ENCODE measurements at regions not wholly inside any gene's neighbourhood (a gene's known extent, or its start where the extent isn't known, plus 50 kb on each side); places are given as distances from the start of the nearest gene placed in this dataset.

GRCh38 chr3:124453189-124453588 is 277.1 kb upstream of the UMPS start:
- no peak for DNase-seq

- no peak for DNase-seq
Measured at GRCh38 chr3:124455891-124456290, 274.4 kb upstream of the UMPS start.

- DNase-seq, result no peak
Measured at GRCh38 chr3:124456506-124456905, 273.7 kb upstream of the UMPS start.

- no peak for DNase-seq
Measured at GRCh38 chr3:124459678-124460077, 270.6 kb upstream of the UMPS start.

GRCh38 chr3:124461126-124461525 is 269.1 kb upstream of the UMPS start:
- no peak for DNase-seq

GRCh38 chr3:124461838-124462632 is 268.2 kb upstream of the UMPS start:
- no peak for DNase-seq

- DNase-seq, result no peak
Measured at GRCh38 chr3:124463234-124463633, 267.0 kb upstream of the UMPS start.

GRCh38 chr3:124467980-124468902 is 262.0 kb upstream of the UMPS start:
- DNase-seq, result peak; percentile 27 to 29

- no peak for DNase-seq
Measured at GRCh38 chr3:124469555-124469954, 260.7 kb upstream of the UMPS start.

GRCh38 chr3:124478830-124479229 is 251.4 kb upstream of the UMPS start:
- DNase-seq, result no peak

- DNase-seq, result no peak
Measured at GRCh38 chr3:124483915-124484470, 246.3 kb upstream of the UMPS start.

- no peak for DNase-seq
Measured at GRCh38 chr3:124486324-124486723, 243.9 kb upstream of the UMPS start.

- DNase-seq, result no peak
Measured at GRCh38 chr3:124489506-124489905, 240.7 kb upstream of the UMPS start.

GRCh38 chr3:124491098-124491497 is 239.2 kb upstream of the UMPS start:
- DNase-seq, result no peak

GRCh38 chr3:124491875-124492274 is 238.4 kb upstream of the UMPS start:
- DNase-seq, result no peak

- peak; percentile 10 to 29 for DNase-seq
Measured at GRCh38 chr3:124492824-124493223, 237.4 kb upstream of the UMPS start.

- DNase-seq, result no peak
Measured at GRCh38 chr3:124496061-124496460, 234.2 kb upstream of the UMPS start.

GRCh38 chr3:124497487-124497886 is 232.8 kb upstream of the UMPS start:
- DNase-seq, result no peak

GRCh38 chr3:124498891-124499290 is 231.4 kb upstream of the UMPS start:
- no peak for DNase-seq

- no peak for DNase-seq
Measured at GRCh38 chr3:124504332-124505059, 225.8 kb upstream of the UMPS start.

- DNase-seq, result no peak
Measured at GRCh38 chr3:124509884-124510283, 220.4 kb upstream of the UMPS start.

- DNase-seq, result no peak
Measured at GRCh38 chr3:124510290-124510689, 220.0 kb upstream of the UMPS start.
